ENCODE measurements at regions not wholly inside any gene's neighbourhood (a gene's known extent, or its start where the extent isn't known, plus 50 kb on each side); places are given as distances from the start of the nearest gene placed in this dataset.

DNA sequence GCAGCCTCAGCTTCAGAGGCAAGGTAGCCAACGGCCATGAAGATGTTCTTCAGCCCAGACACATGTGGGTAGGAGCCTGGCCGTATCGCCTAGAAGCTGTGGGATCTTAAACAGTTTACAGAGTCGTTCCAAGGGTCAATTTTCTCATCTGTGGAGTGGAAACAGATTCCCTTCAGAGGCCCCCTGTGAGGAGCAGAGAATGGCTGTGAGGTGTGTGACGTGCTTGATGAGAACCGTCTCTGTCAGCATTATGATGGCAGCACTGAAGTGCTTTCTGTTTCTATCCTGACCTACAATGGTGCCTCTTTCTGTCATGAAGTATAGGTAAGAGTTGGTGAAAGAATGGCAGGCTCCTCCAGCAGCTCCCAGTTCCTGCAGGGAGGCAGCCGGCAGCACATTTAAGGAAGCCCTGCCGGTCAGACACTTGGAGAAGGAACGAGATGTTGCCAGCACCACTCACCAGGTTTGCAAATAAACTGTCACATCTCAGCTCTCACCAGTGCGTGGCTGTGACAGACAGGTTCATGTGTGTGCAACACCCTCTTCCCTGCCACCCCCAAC lies 277.3 kb downstream of the FOXO1 start:
- DNase-seq (ENCODE audit: low read depth), result peak; percentile 46

DNA sequence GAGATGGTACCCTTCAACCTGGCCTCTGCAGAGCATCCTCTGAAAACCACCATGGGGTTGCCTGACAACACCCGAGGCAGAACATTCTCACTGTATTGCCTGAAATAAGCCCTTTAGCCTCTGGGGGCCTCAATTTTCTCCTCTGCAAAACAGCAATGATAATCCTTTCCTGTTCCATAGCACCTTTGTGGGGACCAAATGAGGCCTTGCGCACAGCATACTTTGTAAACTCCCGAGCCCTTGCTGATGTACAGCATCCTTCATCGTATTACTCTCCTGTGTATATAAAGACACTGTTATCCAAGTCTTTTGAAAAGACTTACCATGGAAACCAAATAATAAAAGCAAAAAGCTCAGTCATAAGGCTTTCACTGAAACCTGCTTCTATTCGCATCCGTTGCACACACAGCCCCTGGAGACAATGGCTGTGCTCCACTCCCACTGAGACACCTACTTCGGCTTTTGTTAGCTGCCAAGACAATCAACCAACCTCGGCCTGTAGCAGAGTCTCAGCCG lies 276.0 kb downstream of the FOXO1 start:
- DNase-seq (ENCODE audit: low read depth), result no peak

DNA sequence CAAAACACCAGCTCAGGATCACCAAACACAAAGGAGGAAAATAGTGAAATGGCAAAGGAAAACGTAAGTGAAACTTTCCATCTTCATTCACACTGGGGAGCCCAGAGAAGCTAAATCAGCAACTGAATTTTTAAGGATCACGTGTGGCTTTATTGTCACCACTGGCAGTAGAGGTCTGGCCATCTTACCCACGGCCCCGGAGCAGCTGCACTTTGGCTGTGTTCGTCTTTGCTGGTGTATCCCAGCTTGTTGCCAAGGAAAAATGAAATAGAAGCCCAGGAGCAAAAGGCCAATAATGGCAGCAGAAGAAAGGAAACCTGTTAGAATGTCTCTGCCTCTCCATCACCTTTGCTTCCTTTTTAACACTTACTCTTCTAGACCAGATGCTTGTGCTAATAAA lies 274.7 kb downstream of the FOXO1 start:
- no peak for DNase-seq (ENCODE audit: low read depth)

GRCh38 chr13:40394304-40394985 lies 272.0 kb downstream of the FOXO1 start:
- DNase-seq (ENCODE audit: low read depth), result no peak

DNA sequence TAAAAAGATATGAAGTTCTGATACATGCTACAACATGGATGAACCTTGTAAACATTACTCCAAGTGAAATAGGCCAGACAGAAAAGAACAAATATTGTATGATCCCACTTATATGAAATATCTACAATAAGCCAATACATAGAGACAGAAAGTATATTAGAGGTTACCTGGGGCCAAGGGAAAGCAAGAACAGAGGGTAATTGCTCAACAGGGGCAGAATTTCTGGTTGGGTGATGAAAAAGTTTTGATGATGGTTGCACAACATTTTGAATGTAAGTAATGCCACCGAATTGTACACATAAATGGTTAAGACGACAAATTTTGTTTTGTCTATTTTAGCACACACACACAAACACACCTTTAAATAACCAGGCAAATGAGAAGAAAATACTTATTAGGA lies 268.4 kb downstream of the FOXO1 start:
- DNase-seq (ENCODE audit: low read depth), result no peak

- DNase-seq (ENCODE audit: low read depth), result no peak
Measured at GRCh38 chr13:40399756-40400155, 266.7 kb downstream of the FOXO1 start.

- DNase-seq (ENCODE audit: low read depth), result peak; percentile 18
Measured at GRCh38 chr13:40401911-40402776, 264.3 kb downstream of the FOXO1 start.

DNA sequence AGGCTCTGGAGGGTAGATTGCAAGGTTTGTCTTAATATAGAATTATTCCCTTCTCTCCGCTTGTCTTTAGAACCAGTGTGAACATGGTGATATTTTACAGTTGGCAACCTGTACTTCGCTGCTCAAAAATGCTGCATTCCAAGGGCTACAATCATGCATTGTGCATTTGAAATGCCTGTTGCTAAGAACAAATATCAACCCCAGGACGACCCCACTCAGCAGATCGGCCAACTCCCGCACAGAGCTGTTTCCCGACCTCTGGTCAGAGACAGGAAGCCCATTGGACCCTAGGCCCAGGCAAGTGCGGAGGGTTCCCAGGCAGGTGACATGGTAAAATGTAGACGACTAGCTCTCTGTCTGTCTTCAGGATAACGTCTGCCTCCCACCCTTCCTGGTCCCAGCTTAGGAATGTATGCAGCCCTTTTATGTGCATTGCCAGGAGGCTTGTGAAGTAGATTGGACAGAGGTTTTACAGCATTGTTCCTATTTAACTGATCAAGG lies 263.5 kb downstream of the FOXO1 start:
- DNase-seq (ENCODE audit: low read depth), result no peak

DNA sequence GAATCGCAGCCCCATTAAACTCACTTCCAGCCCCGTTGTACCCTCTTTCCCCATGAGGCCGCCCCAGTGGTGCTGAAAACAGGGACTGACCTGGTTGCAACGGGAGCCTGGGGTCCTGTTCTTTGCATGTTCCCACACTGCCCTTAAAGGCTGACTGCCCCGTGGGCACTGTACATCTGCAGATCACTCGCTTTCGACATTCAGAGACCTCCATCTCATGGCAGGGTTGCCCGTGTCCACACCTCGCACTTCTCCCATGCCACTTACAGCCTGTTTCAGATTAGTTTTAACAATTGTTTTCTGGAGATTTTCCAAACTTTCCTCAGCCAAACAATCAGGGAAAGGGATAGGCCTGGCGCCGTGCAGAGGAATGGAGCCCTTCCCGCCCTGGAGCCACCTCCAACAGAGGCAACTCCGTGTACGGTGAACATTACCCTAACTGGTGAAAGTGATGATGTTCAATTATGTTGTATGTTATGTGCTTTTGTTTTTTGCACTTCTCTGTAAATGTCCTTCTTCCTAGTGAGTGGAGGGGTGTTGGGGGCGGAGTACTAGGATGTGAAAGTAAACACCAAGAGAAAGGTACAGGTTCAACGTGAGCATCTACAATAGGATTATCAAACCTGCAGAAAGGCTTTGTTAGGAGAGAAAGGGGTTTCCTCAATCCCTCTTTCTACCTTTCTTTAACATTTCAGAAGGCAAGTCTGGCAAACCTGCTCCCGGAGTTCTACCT lies 262.8 kb downstream of the FOXO1 start:
- no peak for DNase-seq (ENCODE audit: low read depth)

DNA sequence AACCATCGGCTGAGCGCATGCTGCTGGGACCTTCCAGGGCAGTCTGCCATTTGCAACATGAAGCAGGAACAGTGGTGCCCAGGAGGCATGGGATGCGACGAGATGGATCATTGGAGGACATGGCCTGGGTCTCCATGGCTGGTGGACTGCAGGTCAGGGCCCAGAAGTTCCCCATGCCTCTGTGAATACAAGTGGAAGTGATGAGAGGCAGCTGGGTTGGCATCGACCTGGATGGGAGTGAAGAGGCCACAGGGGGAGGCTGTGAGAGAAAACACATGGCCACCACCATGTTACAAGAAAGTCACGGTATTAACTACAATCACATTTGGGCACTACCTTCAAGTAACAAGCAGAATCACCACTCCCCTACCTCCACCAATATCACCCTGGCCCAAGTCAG lies 262.0 kb downstream of the FOXO1 start:
- DNase-seq (ENCODE audit: low read depth), result no peak

- no peak for DNase-seq (ENCODE audit: low read depth)
Measured at GRCh38 chr13:40404967-40405716, 261.3 kb downstream of the FOXO1 start.

GRCh38 chr13:40406405-40407120 lies 259.9 kb downstream of the FOXO1 start:
- no peak for DNase-seq (ENCODE audit: low read depth)

GRCh38 chr13:40407567-40407966 lies 258.9 kb downstream of the FOXO1 start:
- DNase-seq (ENCODE audit: low read depth), result no peak

- DNase-seq (ENCODE audit: low read depth), result no peak
Measured at GRCh38 chr13:40408602-40409001, 257.8 kb downstream of the FOXO1 start.

DNA sequence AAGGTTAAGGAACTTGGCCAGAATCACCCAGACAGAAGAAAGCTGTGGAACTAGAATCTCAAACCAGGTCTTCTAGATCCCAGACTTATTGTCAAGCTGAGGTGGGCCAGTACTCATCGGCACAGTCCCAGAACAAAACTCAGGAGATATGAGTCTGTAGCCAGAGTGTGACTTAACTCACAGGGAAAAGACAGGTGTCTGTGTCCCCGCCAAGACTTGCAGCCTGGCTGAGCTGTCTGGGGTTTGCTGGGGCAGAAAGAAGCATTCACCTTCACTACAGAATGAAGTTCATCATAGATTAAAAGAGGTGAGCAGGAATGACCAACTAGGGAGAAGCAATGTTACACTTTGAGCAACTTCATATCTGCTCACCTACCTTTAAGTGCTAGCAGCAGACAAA lies 257.2 kb downstream of the FOXO1 start:
- no peak for DNase-seq (ENCODE audit: low read depth)

DNA sequence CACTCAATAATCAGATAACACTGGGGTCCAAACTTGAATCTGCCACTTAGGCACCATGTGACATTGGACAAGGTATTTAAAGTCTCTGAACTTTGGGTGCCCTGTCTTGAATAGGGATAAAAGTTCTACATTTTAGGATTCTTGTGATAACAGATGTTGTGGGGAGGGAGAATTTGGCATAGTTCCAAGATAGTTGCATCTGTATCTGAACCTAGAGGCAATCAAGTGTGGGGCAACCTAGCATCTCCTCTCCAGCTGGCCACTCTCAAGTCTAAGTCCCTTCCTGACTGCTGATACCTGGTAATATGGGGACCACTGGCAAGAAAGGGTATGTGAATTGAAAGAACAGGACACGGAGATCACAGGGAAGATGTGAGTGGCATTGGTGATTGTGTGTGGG lies 256.1 kb downstream of the FOXO1 start:
- no peak for DNase-seq (ENCODE audit: low read depth)

GRCh38 chr13:40420160-40420740 lies 246.2 kb downstream of the FOXO1 start:
- no peak for DNase-seq (ENCODE audit: low read depth)

GRCh38 chr13:40422588-40423235 lies 243.7 kb downstream of the FOXO1 start:
- DNase-seq (ENCODE audit: low read depth), result no peak

DNA sequence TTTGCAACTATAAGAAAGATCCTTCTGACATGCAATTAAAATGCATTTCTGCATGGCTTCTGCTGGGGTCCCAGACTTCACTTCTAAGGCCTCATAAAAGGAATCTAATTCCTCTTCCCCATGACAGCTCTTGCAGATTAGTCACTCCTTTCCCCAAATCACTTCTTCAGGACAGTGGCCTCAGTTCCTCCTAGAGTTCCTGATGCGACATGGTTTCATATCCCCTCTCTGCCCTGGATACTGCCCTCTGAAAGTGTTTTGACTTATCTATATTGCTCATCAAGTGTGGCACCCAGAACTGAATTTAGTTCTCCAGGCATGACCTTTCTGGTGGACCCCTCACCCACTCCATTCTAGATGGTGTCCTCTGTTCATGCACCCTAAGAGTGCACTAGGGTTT lies 238.1 kb downstream of the FOXO1 start:
- DNase-seq (ENCODE audit: low read depth), result no peak

Measured in stimulated activated CD4-positive, alpha-beta T cell treated with anti-CD3 and anti-CD28 coated beads, Interleukin-2, amount 100 ng/mL, for 4 hours (primary cell).